Nucleus accumbens (tissue), 56 donors: ENCODE measurements at regions not wholly inside any gene's neighbourhood (a gene's known extent, or its start where the extent isn't known, plus 50 kb on each side); places are given as distances from the start of the nearest gene placed in this dataset.

Experiments used
- DNase-seq, 56 donors: peaks; one replicate each; lab custom pipeline; 2025; lab: John Stamatoyannopoulos, UW

DNA sequence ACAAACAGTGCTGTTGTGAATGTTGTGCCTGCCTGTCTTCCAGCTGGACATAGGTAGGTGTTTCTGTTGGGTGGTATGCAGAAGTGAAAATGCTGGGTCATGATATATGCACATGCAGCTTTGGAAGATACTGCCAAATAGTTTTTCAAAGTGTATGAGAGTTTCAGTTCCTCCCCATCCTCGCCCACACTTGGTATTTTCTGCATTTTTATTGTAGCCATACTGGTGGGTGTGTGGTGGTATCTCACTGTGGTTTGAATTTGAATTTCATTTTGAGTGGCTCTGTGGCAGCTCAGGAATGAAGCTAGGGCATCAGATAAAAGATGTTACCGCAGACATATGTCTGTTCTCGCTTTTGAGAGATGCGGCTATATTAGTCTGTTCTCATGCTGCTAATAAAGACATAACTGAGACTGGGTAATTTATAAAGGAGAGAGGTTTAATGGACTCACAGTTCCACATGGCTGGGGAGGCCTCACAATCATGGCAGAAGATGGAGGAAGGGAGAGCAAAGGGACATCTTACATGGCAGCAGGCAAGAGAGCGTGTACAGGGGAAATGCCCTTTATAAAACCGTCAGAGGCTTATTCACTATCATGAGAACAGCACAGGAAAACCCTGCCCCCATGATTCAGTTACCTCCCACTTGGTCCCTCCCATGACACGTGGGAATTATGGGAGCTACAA is 183.1 kb downstream of the CAND1 start:
- DNase-seq, result no peak

DNA sequence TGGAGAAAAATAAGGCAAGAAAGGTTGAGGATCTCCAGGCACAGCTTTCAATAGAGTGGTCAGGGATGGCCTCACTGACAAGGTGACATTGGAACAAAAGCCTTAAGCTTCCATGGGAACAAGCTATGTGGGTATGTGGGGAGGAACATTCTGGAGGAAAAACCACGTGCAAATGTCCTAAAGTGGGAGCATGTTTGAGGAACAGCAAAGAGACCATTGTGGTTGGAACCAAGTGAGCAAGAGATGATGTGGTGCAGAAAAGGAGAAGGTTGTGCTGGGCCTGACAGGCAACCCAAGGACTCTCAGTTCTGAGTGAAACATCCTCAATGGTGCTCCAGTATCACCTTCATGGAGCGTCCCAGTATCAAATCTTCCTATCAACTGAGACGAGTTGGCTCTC is 184.0 kb downstream of the CAND1 start:
- DNase-seq, result no peak

DNA sequence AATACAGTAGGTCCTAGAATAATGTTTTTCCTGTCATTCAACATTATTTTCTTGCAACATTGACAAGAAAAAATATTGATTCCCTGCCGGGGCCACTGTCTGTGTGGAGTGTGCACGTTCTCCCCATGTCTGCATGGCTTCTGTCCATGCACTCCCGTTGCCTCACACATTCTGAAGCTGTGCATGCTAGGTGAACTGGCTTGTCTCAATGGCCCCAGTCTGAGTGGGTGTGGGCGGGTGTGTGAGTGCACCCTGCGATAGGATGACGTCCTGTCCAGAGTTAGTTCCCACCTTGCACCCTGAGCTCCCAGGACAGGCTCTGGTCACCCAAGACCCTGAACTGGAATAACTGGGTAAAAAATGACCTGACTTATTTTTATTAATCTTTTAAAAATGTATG is 186.1 kb downstream of the CAND1 start:
- no peak for DNase-seq

DNA sequence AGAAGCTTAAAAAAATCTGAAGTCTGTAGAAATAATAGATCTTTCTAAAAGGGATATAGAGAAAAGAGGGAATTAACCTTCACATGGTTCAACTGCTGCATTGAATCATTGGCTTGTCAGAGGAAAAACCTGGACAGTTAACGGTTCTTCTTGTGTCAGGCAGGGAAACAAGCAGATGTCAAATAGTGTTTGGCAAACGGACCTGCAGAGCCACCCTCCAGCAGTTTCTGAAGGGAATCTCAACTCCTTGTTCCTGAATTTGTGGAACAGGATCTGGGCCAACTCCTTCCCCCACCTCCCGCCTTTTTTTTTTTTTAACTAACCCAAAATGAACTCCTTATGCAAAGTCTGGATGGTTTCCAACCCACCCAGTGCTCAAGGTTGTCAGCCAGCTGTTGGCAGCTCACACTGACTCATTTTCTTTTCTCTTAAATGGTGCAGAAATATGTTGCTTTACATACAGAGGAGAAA is 187.3 kb downstream of the CAND1 start:
- DNase-seq, result peak in 12 of 56 donors; percentile 1 to 35 (median 15)

DNA sequence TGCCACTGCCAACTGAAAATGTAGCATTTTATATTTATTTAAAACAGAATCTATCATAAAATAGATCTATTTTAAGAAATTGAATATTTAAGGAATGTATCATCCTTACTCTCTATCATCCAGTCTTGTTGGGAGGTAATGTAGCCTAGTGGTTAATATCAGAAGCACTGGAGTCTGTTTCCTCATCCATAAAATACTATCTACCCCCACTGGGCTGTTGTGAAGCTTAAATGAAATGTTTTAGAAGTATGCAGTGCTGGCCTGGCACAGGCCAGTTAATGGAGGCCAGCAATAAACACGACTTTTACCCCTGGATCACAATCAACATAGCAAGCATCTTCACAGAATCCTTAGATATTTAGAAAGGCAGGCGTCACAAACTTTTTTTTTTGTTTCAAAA is 188.0 kb downstream of the CAND1 start:
- DNase-seq, result no peak

DNA sequence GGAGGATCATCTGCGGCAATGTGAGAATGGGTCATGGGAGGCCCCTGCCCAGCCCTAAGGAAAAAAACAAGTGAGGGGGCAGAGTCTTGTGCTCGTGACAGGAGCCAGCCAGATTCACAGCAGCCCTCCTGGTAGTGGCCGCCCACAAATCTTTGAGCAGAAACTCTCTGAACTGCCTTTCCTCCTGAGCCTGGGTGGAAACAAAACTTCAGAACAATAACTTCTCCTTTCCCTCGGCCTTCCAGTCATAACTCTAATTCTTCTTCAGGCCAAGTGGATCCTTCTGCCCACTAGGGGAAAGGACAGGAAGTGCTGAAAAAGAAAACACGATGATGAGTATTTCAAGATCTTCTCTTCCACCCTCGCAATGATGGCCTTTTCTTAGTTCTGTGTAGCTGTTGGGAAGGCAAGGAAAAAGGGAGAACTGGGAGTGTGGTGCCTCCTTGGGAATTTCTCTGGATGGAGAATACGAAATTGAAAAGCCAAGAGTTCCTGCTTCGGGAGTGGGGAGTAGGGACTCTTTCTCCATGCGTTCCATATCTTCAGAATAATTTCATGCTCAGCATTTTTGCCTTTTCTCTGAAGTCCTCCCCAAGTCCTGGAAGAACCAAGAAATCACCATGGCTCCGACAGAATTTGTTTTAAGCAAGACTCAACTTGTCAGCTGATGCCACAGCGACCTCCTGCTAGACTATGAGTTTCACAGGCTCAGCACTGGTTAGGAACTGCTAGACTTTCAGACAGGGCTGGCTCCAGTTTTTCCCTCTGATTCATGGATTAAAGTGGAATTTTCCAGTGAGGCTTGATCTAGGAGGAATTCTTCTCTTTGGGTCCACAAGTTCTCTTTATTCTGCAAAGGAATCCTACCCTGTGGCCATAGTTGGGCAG is 188.9 kb downstream of the CAND1 start:
- DNase-seq, result no peak

DNA sequence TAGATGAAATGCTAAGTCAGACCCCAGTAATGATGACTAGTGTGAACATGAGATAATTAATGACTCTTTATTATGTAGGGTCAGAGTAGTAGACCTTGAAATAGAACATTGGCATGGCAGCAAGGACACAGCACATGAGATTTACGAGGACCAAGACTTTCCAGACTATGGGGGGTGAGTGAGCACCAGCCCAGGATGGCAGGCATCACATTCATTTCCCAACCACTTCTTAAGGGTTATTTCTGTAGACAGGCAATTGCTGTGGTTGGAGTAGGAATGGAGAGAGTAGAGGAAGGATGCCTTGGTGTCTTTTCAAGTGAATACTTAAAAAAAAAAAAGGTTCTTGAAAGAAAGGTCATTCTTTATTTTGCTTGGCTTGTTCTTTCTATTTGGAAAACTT is 189.4 kb upstream of the DYRK2 start:
- no peak for DNase-seq

DNA sequence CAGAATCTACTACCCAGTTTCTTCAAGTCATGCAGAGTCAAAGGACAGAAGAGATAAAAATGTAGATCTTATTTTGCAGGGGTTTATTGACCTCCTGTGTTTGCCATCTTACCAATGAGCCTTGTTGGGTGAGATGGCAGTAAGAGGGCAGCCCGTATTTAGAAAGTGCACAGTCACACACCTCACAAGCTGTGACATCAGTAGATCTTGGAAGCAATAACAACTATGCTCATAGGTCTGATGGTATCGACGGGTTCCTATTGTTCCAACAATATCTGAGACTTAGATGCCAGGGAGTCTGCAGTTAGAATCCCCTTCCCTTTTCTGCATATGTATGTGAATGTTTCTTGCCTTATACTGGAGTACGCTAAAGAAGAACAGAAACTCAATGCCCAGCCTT is 189.0 kb upstream of the DYRK2 start:
- DNase-seq, result no peak

DNA sequence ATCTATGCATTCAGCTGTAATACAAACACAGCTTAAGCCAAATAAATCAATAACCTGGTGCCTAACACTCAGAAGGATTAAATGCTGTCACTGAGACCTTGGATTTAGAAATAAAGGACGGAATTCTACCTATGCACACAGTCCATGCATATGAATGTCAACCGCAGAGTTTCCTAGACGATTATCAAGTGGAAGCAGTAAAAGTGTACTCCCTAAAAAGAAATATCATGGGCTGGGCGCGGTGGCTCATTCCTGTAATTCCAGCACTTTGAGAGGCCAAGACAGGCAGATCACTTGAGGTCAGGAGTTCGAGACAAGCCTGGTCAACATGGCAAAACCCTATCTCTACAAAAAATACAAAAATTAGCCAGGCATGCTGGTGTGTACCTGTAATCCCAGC is 188.2 kb upstream of the DYRK2 start:
- DNase-seq, result no peak

DNA sequence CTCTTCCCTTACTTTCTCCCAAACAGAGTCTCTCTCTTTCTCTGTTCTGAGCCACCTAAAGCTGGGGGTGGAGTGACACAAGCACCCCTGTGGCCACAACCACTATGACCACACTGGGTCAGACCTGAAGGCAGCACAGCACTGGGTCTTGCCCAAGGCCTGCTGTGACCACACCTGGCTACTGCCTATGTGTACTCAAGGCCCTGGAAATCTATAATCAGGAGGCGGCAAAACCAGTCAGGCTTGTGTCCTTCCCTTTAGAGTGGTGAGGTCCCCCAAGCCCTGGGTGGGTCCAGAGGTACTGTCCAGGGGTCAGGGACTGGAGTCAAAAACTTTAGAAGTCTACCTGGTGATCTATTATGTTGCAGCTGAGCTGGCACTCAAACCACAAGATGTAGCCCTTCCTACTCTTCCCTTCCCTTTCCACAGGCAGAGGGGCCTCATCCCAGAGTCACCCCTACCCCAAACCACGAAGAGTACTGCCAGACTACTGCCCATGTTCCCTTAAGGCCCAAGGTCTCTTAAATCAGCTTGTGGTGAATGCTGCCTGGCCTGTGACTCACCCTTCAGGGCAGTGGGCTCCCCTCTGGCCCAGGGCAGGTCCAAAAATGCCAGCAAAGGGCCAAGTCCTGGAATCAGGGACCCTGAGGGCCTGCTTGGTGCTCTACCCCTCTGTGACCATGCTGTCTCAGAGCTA is 179.8 kb upstream of the DYRK2 start:
- no peak for DNase-seq

DNA sequence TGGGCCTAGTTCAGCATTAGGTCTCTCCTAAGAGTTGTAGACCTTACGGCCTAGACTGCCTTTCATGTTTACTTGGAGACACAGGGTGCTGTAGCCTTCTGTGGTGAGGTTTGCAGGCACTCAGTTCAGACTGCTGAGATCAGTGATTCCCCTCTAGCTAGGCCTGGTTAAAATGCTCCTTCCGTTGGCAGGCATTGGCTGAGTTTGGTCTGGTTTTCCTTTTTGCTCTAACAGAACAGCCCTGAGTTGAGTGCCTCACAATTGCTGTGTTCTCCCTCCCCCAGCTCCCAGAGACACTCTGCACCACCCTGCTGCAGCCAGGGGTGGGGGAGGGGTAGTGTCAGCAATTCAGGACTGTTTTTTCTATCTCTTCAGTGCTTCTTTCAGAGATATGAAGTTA is 178.9 kb upstream of the DYRK2 start:
- DNase-seq, result peak in 19 of 56 donors; percentile 1 to 54 (median 19)

DNA sequence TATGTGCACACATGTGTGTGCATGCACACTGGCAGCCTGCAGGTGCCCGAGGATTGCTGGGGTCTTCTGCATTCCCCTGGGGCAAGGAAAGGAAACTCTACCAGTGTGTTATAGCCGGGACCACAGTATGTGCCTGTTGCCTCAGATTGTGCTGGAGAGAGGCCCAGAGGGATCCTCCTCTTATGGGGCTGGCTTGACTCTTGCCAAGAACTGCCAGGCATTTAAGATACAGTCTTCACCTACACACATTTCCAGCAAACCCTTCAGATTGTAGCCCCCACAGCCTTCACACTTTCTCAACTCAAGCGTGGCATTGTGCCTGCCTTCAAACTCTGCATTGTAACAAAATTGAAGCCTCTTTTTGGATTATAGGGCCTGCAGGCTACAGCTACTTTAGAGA is 176.7 kb upstream of the DYRK2 start:
- no peak for DNase-seq

DNA sequence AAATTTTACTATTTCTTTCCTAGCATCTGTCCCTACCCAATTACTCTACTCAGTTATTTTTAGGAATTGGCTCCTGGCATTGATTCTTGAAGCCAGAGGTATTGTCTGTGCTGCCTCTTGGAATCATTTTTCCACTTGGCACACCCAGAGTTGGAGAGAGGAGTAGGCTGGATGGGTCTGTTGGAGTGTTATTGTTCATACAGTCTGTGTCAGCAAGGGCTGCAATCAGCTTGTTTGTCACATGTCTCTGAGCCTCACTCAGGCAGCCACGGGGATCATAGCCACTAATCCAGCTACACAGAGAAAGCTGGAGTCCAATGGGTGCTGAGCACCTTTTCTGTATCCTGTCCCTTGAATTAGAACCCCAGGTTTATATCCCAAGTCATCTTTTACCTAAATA is 176.0 kb upstream of the DYRK2 start:
- DNase-seq, result peak in 4 of 56 donors; percentile 10 to 34 (median 16)

DNA sequence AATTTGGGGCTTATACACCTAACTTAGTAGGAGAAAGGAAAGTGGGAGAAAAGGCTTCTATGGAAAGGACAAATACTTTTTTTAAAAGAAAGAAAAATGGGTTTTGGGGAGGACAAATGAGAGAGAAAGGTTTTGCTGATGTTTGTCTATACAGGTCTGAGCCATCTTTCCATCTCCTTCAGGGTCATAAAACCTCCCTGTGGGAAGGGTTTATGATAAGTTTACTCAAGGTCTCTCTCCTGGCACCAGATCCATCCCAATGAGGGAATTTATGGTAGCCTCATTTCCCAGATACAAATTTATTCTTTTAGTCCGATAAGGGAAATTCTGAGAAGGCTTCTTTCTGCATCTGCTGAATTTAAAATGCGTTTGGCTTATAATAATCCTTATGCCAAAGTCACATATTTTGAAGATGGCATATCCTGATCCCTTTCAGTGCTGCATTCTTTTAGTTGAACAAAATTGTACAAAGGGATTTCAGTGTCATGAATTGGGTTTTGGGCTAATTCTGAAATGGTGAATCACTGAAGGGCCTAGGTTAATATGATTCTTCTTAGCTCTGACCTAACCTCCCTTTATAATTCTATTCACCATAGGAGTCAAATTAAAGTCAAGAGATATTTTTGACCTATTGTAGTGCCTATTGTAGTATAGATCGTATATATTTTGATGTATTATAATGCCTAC is 173.5 kb upstream of the DYRK2 start:
- no peak for DNase-seq

DNA sequence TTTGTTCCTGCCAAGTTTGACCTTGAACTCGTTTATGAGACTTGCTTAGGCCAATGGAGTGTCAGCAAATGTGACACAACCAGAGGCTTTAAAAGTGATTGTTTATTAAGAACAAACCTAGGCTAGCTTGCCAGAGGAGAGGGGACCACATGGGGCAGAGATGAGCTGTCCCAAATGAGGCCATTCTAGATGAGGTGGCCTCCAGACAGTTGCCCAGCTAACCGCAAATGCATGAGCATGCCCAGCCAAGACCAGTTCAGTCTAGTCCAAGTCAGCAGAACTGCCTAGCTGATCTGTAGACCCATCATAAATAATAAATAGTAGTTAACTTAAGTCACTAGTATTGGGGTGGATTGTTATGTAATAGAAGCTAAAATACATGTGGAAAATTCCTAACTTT is 172.8 kb upstream of the DYRK2 start:
- no peak for DNase-seq

DNA sequence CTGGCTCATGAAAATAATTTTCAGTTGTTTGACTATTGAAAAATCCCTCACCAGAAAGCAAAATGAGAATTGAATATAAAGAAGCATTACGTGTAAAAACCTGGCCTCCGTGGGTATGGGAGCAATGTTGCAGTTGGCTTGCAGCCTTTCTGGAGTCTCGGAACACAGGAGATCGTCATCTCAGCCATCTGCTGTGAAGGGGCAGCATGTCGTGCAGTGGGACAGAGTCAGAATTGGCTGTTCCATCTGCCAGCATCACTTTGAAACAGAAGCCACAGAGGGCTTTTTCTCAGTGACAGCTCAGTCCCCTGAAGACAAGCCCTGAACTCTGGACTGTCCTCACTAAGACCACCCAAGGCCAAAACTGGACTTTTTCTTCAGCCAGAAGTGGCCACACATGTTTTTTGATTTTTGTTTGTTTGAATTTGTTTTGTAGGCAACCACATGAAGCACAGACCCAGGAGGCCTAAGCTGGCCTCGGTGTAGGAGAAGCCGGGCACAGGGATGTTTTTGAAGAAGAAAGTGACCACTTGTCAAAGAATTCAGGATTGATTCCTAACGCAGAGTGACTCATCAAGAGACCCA is 170.8 kb upstream of the DYRK2 start:
- DNase-seq, result no peak

DNA sequence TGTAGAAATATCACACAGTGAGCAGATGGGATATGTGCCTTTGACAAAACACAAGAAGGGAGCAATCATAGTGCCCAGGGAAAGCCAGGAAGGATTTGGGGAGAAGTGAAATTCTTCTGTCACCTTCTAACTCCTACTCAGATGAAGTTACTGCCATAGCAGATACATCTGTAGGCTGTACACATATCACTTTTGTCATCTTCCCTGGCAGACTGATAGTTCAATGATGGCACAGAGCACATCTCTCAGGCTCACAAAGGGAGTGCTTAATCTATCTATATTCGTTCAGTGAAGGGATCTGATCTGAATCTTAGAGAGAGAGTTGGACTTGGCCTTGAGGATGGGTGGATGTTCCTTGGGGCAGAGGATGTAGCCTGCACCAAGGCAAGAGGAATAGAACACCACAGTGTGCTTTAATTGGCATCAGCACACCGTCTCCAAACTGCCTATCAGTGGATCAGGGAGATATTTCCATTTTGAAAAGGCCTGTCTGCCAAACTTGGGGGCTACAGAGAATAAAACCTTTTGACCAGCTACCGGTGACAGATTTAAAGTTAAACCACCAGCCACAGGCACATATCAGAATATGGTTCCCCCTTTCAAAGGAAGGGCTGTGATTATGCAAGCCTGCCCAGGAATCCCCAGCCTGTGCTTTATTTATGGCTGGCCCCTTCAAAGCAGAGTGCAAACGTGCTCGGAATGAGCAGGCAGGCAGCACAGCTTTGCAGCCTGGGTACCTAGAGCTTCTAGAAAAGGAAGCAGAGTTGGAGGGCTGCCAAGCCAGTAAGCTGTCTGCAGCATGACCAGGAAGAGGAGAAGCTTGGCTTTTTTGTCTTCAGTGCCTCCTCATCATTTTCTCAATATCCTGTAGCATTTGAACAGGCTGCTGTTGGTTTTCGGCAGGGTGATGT is 165.5 kb upstream of the DYRK2 start:
- DNase-seq, result peak in 36 of 56 donors; percentile 6 to 72 (median 31)

DNA sequence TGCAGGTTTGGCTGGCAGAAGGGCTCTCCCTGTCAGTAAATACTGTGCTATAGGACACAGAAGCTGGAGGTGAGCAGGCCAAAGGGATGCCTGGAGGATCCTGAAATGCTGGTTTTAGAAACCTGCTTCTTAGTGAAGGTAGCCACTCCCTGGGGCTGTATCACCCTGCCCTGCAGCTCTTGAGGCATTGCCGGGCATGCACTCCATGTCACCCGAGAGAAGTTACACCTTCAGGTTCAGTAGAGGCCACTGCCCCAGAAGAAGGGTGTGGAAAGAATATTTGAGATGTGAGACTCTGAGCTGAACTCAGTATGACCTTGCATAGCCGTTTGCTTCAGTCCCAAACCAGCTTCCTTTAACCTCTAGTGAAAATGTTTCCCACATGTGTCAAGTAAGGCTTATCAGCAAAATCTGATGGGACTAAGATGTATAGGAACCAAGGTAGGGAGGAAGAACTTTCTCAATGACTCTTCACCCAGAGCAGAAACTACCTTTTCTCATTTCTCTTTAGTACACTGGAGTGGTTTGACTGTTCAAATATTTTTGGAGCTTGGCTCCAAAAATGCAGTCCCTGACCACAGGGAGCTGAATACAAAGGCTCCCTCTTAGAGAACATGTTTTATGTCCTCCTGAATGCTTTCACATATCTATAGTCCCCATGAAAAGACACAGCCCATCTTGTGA is 164.5 kb upstream of the DYRK2 start:
- DNase-seq, result no peak
